AG04449 (cell line): ENCODE measurements at regions not wholly inside any gene's neighbourhood (a gene's known extent, or its start where the extent isn't known, plus 50 kb on each side); places are given as distances from the start of the nearest gene placed in this dataset.

Experiments used
- CTCF ChIA-PET: fragments of 350-600 bp; formaldehyde crosslinking; extraction: SDS; loops from one replicate; lab custom pipeline; 2021; ENCODE audit warnings: antibody characterized with exemption; lab: Yijun Ruan, JAX
- POLR2A ChIA-PET: fragments of 400-600, 350-600 bp; formaldehyde crosslinking; extraction: SDS; loops from one replicate; lab custom pipeline; 2020; ENCODE audit warnings: antibody characterized with exemption, inconsistent platforms; lab: Yijun Ruan, JAX
- DNase-seq: peaks from one replicate; pipeline ENCODE4 v3.0.0-alpha.2; 2010; ENCODE audit warnings: low read depth, low spot score
- H3K4me3 ChIP-seq: 2 replicates; pipeline ENCODE4 v1.5.1; 2011; ENCODE audit warnings: low read depth, mild to moderate bottlenecking, control low read depth, low read length
- TF ChIP-seq, protein P1 (sequence below): IDR thresholded peaks from one replicate; pipeline ENCODE4 v1.5.1; 2011; ENCODE audit warnings: mild to moderate bottlenecking, moderate library complexity, low read length, control low read depth, inconsistent platforms; ENCODE audit not compliant: insufficient read depth; ENCODE audit errors: missing control alignments

DNA sequence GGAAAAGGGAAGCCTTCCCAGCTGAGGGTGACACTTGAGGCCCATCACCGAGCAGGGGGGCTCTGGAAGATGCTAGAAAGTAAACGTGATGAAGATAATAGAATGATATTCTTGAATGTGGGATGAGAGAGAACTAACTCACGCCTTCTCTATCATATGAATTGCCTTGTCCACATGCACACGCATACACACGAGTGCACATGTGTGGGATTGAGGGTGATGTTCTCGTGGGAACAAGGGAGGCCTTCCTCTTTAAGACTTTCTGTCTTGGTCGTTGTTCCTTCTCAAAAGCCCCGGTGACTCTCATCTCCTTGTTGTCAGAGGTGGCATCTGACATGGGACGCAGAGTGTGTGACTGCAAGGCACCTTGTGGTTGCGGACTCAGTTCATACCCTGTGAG is 436.9 kb downstream of the ZNF516 start:
- ChIA-PET POLR2A (no interaction called here), CTCF (no interaction called here)
- no peak for DNase-seq
- TF ChIP-seq, protein P1, sequence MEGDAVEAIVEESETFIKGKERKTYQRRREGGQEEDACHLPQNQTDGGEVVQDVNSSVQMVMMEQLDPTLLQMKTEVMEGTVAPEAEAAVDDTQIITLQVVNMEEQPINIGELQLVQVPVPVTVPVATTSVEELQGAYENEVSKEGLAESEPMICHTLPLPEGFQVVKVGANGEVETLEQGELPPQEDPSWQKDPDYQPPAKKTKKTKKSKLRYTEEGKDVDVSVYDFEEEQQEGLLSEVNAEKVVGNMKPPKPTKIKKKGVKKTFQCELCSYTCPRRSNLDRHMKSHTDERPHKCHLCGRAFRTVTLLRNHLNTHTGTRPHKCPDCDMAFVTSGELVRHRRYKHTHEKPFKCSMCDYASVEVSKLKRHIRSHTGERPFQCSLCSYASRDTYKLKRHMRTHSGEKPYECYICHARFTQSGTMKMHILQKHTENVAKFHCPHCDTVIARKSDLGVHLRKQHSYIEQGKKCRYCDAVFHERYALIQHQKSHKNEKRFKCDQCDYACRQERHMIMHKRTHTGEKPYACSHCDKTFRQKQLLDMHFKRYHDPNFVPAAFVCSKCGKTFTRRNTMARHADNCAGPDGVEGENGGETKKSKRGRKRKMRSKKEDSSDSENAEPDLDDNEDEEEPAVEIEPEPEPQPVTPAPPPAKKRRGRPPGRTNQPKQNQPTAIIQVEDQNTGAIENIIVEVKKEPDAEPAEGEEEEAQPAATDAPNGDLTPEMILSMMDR = no peak
- no peak overlapping the region for H3K4me3 ChIP-seq

DNA sequence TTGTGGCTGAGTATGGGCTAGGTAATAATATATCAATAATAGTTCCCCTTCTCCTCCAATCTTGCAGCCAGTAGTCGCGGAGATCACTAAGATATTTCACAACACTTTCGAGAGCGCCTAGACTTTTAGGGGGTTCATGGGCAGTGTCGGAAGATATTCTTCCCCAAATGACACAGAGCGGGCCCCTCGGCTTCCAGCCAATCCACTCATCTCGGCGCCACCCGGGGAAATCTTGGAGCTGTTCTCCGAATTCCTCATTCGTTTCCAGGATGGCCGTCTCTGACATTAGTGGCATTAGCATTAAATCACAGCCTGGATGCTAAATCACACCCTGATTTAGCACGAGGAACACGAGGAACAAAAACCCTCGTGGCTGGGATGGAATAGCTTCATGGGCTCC is 437.7 kb downstream of the ZNF516 start:
- CTCF ChIA-PET = no interaction called here

DNA sequence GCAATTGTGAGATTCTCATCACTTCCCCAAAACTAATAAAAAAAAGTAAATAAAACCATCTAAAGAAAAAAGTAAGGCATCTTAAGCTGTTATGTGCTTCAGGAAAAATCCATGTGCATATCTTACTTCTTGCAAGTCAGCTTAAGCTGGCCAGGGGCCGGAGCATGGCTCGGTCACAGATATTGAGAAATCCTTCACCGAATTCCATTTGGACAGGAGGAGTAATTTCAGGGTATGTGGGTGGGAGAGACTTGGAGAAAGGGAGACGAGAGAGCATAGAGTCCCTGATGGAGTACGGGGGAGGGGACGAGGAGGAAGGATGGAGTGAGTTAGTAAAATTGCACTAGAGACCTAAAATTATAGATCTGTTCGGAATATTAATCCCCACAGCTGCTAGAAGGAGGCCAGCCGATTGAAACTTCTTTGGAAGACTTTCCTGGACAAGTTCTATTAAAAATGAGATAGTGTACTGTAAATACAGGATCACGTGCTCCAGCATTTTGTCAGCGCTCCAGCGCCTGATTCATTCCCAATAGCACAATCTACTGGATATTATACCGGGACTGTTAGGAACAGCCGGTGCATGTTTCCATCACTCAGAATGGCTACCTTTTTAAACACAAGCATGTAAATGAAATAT is 438.5 kb downstream of the ZNF516 start:
- TF ChIP-seq, protein P1 = no peak
- ChIA-PET POLR2A (no interaction called here), CTCF (no interaction called here)
- DNase-seq = no peak
- H3K4me3 ChIP-seq = no peak overlapping the region

More for the DNA sequence above, 437.7 kb downstream of the ZNF516 start:
- DNase-seq = no peak
- TF ChIP-seq, protein P1 = no peak
- no peak overlapping the region for H3K4me3 ChIP-seq
- POLR2A ChIA-PET = no interaction called here

DNA sequence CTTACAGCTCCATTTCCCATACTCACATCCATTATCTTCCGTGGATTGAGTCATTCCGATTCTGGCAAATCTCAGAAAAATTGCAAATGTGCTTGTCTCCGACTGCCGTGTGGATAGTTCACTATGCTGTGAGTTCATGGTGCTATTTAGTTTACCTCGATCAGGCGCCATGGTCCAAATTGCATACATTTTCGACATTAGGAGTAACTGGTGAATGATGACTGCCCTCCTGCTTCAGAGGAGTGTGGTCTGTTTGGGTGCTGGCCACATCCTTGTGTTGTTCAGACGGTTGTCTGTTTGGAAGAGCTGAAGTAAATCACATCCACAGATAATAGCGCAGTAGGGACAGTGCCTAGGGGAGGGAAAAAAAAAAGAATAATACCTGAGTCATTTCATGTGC is 439.5 kb downstream of the ZNF516 start:
- CTCF ChIA-PET = no interaction called here
- TF ChIP-seq, protein P1 = no peak
- no peak overlapping the region for H3K4me3 ChIP-seq
- no peak for DNase-seq
- POLR2A ChIA-PET = no interaction called here

DNA sequence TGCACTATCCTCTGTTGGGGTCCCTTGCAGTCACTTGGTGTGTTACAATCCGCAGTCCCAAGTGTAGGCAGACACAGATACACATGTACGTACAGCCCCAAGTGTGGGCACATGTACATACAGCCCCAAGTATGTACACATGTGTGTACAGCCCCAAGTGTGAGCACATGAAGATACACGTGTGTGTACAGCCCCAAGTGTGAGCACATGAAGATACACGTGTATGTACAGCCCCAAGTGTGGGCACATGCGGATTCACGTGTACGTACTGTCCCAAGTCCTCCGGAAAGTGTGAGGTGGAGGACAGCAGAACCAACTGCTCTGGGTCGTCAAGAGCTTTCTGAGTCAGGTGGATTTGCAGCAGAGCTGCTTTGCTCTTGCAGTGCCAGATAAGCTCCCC is 440.0 kb downstream of the ZNF516 start:
- H3K4me3 ChIP-seq = no peak overlapping the region
- TF ChIP-seq, protein P1 = no peak
- CTCF ChIA-PET = no interaction called here
- POLR2A ChIA-PET = no interaction called here
- DNase-seq = no peak

DNA sequence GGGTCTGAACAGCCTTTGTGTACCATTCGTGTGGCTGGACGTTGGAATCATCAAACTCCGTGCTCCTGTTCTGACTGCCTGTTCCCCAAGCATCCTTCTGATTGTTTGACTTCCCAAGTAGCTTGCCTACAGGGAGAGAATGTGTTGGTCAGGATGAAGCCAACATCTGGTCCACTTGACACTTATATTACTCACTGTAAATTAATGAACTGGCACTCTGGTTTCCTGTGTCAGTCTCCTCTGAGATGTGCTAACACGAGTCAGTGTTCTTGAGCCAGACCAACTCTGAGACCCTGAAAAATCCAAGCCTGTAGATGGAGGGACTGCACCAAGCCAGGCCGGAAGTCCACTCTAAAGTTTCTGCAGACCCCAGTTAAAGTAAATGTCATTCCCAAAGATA is 440.9 kb downstream of the ZNF516 start:
- TF ChIP-seq, protein P1 = no peak
- ChIA-PET POLR2A (no interaction called here), CTCF (no interaction called here)
- no peak for DNase-seq
- H3K4me3 ChIP-seq = no peak overlapping the region
